GM18519 (cell line): ENCODE measurements at regions not wholly inside any gene's neighbourhood (a gene's known extent, or its start where the extent isn't known, plus 50 kb on each side); places are given as distances from the start of the nearest gene placed in this dataset.

Source experiments
- ATAC-seq: cut with Tn5 transposase; IDR thresholded peaks from one replicate; pipeline ENCODE4 v1.9.1; 2021; ENCODE audit warnings: mild to moderate bottlenecking, moderate library complexity; ENCODE audit not compliant: unreplicated experiment, low FRiP score

DNA sequence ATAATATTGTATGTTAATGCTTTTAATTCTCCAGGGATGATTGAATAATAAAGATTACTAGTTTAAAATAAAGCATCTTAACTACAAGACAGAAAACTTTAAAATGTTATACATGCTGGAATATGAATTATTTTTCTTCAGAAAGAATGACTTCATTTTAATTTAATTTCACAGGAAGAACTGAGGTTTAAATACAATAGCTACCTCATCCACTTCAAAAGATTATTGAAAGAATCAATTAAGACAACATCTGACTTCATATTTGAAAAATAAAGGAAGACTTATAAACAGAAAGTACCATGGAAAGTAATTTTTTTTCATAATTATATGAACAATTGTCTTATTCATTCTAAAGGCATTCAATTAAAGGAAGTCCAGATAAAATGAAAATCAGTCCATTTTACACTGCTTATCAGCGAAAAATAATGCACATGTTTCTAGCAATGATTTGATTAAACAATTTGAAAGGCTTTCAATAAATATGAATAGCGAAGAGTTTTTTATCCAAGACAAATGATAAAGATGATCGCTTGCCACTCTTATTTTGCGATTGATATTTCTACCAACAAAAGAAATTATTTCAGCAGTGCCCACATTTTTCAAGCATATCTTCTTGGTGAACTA is 368.5 kb upstream of the OPRM1 start:
- no peak for ATAC-seq

DNA sequence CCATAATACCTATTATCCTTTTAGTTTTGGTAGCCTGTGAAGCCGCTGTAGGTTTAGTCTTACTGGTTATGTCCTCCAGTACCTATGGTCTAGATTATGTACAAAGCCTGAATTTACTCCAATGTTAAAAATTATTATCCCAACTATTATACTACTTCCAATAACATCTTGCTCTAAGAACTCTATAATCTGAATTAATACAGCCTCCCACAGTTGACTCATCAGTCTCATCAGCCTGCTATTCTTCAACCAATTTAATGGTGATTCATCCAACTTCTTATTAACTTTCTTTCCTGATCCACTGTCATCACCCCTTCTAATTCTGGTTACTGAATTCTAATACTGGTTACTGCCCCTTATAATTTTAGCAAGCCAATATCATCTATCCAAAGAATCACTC is 370.3 kb upstream of the OPRM1 start:
- no peak for ATAC-seq

DNA sequence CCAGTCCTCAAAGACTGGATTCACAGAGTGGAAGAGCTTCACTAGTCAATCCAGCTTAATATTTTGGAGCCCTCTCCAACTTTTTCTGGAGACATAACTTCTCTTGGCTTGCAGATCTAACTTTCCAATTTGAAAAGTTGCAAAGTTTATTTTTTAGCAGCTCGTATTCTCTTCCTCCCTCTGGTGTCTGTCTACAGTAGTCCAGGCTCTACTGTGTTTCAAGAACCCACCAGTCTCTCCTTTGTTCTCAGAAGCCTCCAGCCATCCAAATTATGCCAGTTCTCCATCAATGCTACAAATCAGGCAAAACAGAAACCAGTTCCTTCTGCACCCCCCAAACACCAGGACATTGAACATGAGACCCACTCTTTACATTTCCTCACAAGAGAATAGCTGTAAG is 376.1 kb upstream of the OPRM1 start:
- no peak for ATAC-seq

DNA sequence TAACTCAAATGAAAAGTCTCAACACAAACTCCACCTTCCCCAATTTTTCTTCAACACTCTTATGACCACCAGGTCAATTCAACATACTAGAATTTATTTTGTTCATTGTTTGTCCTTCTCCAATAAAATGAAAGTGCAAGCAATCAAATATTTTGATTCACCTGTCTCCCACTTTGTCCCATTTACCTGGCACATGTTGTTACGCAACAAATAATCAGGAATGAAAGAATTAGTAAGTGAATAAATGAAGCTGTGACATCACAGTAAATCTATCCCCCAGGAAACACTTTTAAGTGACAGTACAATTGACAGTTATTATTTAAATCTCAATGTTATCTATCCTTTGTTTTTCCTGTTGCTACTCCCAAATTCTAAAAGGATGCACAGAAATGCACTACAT is 393.7 kb upstream of the OPRM1 start:
- no peak for ATAC-seq

DNA sequence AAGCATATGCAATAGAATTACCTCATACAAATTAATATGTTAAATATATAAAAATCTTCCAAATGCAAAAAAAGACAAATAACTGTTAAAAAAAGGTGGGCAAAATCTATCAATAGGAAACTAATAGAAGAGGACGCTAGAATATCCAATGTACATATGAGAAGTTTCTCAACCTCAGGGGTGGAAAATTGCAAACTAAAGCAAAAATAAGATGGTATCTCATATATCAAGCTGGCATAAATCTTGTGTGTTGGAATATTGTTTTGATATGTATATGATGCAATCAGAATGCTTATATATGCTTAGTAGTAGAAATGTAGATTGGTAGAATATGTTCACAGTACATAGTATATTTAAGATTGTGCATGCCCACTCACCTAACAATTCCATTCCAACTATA is 395.0 kb upstream of the OPRM1 start:
- no peak for ATAC-seq

DNA sequence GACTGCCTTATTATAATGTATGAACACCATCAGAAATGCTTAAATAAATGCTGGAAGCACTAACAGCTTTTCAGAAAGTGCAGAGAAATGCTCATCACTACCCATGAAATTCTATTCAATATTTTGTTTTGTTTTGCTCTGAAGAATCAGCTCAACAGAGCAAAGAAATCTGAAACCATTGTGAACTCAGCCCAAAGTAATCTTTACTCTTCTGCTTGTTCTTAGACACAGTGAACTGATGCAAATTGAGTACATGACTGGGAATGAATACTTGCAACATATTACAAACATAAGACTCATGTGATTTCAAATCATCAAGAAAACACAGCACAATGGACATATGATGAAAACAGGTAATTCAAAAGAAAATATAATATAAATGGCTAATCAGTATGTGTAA is 404.6 kb upstream of the OPRM1 start:
- ATAC-seq, result no peak

DNA sequence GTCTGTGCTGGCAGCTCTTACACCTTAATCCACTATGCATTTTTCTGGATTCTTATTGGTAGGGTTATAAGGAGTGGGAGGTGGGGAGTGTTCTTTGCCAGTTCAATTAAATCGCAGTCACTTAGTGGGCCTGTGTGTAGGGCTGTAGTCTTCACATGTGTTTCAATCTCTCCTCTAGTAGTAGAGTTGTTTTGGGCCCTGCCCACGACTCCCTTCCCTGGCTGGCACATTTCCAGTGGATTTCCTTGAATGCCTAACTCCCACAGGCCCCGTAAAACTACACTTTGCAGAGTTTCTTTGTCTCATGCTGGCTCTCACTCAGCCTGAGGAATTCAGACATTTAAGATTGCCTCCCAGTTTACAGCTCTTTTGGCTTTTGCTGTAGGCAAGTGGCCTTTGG is 414.0 kb upstream of the OPRM1 start:
- no peak for ATAC-seq

DNA sequence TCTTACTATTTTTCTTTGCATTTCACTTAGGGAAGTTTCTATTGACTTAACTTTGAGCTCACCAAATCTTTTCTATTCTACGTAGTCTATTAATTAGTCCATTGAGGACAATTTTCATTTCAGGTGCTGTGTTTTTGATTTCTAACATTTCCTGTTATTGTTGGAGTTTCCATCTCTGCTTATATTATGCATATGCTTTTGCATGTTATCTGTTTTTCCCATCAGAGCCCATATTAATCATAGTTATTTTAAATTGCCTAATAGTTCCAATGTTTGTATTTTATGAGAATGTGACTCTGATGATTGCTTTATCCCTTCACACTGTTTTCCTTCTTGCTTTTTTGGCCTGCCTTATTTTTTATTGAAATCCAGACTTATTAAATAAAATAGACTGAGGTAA is 414.5 kb upstream of the OPRM1 start:
- no peak for ATAC-seq

DNA sequence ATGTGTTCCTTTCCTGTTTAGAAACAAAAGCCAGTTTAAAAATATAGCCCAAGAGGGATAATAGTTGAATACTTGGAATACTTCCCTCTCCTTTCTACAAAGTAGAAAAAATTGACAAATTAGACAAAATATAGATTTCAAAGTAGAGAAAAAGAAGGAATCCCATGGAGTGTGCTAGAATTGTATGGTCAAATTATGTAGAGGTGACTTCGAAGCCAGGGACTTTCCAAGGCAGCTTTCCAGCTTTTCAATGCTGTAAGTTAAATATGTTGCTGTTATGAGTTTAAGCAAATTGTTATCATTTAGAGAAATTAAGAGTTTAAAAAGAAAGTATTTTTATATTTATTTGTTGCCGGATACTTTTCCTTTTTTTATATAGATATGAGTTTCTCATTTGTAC is 415.5 kb upstream of the OPRM1 start:
- ATAC-seq, result no peak

DNA sequence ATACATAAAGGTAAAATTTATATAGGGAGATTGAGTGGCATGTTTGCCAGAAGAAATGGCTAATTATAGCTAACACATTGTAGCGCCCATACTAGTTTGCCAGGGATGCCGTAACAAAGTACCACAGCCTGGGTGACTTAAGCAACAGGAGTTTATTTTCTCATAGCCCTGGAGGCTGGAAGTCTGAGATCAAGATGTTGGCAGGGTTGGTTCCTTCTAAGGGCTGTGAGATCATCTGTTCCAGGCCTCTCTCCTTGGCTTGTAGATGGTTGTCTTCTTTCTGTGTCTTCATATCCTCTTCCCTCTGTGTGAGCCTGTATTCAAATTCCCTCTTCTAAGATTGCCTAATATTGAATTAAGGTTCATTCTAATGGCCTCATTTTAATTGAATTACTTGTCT is 417.5 kb upstream of the OPRM1 start:
- no peak for ATAC-seq

DNA sequence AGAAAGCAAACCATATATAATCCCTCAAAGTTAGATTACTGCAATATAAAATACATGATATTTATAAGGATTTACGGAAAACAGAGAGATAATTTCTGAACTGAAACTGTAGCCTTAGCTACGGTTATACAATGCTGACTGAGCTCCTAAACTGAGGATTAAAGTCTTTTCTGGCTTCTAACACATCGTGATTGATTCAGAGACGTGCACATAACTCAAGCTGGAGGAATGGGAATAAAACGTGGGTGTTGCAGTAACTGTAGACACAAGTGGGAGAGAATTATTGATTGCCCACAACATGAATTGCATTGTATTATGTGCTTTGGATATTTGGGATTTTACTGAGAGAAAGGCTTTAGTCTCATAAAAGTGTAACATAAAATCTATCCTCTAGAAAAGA is 418.0 kb upstream of the OPRM1 start:
- ATAC-seq, result no peak

DNA sequence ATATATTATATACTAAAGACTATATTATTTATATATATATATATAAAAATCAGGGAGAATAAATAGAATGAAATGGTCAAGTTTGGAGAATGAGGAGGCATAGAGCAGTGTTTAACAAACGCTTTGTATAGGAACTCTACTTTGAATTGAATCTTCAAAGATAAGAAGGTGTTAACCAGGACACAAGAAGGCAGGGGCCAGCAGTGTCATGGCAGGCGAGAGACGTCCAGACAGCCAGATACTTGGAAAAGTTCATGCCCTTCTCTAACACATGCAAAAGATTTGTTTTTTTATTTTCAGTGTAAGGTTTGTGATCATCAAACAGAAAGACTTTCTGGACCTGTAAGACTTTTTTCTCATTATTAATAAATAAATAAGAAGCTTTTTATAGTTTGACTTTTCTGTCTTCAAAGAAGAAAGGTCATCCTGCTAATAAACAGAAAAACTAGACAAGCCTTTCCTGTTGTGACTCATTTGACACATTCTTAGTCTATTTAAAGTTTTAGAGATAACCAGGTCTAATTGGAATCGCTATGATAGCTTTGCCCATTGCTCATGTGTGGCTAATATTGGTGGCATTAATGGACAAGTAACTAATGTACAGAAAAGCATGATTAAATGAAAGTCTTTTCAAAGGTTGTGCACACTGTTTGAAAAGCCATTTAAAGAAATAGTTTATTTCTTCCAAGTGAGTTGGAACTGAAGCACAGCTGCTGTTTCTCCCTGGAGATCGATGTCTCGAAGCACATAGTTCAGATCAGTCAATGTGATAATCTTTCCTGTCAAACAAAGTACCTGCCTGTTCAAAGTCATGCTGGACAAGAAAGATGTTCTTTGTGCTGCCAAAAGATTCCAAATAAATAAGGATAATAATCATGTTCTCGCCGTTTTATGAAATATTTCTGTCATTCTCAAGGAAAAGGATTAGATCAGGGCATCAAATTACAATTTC is 420.4 kb upstream of the OPRM1 start:
- no peak for ATAC-seq

DNA sequence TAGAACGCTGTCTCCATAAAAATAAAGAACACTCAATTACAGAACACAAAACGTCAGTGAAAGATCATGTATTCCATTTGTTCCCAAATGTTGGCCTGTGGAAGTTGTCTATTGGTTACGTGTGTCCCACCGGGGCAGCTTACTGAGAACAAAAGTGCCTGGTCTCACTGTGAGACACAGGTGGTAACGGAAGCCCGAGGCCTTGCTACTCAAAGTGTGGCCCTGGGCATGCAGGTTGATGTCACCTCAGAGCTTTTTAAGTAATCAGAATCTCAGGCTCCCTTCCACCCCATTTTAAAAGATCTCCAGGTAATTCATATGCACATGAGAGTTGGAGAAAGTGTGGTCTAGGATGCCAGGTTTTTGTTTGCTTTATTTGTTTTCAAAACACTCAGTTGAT is 422.5 kb upstream of the OPRM1 start:
- ATAC-seq, result no peak

DNA sequence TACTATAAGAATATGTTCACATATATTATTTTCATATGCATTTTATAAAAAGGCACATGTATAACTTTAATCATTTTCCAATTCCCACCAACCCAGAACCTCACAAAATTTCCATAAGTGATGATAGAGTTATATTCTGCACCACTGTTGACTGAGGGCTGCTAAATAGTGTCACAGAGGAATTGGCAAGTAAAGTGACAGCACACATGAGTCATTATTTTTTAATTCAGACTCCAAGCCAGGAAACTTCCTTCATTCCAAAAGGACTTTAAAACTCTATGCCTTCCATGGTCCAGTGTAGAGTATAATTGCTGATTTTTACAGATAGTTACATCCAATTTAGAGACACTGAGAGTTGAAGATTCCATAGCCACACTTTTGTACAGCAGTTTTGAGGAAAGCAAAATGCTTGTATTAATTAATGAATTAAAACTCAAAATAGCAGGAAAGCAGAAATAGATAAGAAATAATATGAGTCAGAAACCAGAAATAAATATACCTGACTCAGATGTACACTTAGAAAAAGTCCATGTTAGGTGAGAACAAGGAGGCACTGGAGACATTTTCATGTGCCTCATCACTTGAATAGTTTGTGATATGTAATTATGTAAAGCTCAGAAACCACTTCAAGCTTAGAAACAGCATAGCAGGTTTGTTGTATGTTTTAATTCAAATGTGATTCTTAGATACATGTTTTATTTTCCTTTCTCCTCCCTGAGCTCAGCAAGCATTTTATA is 425.2 kb upstream of the OPRM1 start:
- no peak for ATAC-seq

DNA sequence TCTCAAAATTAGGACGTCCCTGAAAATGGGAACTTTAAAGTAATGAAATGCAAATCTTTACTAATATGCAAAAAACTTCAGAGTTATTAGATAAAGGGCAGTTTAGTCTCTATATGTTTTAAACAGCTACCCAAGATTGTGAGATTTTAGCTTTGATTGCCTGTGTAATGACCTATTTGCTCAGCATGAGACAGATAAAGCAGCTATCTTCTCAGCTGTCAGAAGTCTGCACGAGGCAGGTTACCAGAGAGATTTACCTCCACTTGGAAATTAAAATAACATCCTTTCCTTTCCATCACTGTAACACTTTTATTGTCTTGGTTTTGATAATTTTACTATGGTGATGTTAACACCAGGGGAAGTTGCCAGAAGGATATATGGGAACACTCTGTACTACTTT is 436.6 kb upstream of the OPRM1 start:
- ATAC-seq, result no peak

DNA sequence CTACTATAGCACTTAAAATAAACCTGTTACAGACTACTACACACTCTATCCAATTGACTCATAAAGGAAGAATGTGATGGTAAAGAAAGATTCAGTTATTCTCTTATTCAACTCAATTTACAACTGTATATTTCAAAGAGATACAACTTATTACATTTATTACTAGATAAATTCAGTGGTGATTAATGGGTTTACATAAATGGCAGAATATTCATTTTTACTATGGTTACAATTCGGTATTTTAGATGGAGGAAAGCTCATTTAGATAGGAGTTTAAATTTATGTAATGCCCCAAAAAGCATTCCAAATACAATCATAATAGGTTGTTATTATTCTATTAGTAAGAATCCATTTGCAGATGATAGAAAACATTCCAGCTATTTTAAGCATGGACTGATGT is 439.1 kb upstream of the OPRM1 start:
- no peak for ATAC-seq

DNA sequence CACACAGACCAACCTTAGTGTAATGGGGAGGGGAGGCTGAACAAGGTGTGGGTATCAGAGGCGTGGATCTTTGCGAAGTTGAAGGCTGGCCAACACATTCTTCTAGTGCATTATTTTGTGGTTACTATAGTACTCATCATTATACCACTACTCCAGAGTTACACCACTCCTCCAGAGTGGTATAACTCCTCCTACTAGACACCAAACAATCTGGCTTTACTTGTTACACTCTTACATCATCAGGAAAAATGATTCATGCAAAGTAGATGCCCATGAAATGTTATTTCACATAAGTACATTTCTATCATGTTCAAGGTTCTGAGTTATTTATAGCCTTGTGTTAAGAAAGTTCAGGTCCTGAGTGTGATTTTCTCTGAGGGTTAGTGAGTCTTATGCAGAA is 443.1 kb upstream of the OPRM1 start:
- ATAC-seq, result no peak

DNA sequence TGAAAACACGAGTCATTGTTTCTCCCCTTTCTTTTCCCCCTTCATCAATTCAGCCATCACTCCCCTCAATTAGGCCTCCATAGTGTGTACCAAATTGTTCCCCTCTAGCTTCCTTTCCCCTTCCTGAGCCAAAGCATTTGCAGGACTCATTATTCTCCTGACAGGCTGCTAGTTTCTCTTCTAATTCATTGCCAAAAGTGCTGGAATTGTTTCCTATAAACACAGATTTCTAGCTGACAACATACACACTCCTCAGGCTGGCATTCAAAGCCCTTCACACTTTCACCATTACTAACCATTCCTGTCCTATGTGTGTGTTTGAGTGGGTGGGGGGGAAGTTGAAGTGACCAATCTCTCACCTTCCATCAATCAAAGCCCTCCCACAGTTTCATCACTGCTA is 444.2 kb upstream of the OPRM1 start:
- ATAC-seq, result no peak

DNA sequence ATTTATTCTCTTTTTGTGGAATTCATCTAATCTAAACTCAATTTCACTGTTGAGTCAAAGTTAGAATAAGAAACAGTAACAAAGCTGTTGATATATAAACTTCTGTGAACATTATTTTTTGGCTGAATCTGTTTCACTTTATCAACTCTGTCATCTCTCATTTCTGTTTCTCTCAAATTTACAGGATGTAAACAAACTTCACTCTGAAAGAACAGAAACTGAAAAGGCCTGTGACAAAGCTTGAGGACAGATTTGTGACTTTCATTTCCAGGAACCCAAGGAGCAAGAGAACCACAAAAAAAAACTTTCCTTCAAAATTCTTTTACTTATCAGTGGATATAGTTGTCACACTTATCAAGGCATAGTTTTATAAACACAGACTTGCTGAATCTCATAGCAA is 447.9 kb upstream of the OPRM1 start:
- ATAC-seq, result peak; percentile 63

DNA sequence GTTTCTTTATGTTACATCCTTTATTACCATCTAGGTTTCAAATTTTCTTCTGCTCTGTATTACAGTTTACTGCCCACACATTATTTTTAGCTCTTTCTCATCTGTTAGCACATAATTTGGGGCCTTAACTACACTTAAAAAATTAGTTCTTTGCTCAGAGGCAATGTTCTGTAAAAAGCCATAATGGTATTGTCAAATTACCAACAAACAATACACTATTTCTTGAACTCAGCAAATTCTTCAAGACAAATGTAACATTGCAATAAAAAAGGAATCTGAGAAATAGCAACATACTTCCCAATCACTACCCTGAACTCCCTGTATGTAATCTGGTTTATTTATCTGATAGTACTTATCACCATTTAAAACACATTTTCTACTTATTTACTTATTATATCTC is 448.6 kb upstream of the OPRM1 start:
- ATAC-seq, result no peak

DNA sequence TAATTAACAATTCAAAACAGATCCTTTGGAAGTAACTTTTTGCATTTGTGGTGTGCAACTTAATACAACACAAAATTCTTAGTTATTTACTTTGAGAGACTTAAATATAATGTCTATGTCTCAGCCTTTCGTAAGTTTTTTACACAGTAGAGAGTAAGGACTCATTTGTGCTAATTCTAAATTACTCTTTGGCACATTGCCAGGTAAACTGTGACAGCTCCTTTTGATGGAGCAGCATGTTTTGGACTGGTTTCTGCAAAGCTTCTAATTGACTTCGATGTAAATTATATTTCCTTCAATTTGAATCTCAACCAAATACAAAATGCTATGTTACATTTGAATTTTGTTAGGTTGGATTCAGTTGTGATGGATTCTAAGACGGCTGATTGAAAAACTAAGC is 450.7 kb upstream of the OPRM1 start:
- ATAC-seq, result no peak

DNA sequence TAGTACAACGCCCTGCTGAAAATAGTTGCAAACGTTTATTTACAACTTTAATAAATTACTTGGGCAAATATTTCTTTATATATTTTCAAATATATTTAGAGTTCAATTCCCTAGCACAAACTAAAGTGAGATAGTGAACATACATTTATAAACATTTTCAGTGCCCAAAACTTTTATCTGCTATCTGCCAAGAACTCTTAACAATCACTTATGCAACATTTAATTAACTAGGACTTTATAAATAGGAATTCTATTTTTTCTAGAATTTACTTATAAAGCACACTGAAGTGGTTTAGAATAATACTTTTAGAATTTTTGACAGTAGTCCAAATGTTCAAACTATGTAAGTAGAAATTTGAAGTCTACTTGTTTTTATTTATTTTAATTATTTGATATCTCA is 452.6 kb upstream of the RGS17 start:
- ATAC-seq, result no peak
